22Rv1 (cell line): ENCODE measurements at regions not wholly inside any gene's neighbourhood (a gene's known extent, or its start where the extent isn't known, plus 50 kb on each side); places are given as distances from the start of the nearest gene placed in this dataset.

Experiments used
- H3K27ac ChIP-seq: fragments of 450-650 bp; 2 replicates; pipeline ENCODE4 v1.5.1; 2017
- CTCF ChIP-seq: fragments of 450-650 bp; IDR thresholded peaks from 2 replicates; pipeline ENCODE4 v1.5.1; 2017; ENCODE audit warnings: mild to moderate bottlenecking
- ZFX ChIP-seq: fragments of 450-650 bp; IDR thresholded peaks from 2 replicates; pipeline ENCODE4 v1.6.1; 2017; ENCODE audit warnings: antibody characterized with exemption, borderline replicate concordance

DNA sequence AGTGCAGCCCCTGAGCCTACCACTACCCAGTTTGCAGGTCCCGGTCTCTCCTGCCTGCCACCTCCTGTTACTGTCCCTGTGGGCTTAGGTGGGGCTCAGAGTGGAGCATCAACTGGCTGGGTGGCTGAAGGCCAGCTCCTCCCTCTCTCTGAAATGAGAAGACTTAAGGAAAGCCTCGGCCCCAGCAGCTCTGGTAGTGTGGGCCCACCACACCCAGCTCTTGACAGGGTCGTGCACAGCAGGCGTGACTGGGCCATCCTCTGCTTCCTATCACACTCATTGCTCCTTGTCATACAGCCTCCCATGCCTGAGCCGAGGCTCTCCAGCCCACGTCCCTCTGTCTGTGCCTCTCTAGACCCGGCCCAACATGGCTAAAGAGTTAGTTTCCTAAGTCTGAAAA, 142.7 kb upstream of the LINGO1 start:
- H3K27ac ChIP-seq = no peak overlapping the region
- TF ChIP-seq ZFX = no peak
- no peak for TF ChIP-seq CTCF

DNA sequence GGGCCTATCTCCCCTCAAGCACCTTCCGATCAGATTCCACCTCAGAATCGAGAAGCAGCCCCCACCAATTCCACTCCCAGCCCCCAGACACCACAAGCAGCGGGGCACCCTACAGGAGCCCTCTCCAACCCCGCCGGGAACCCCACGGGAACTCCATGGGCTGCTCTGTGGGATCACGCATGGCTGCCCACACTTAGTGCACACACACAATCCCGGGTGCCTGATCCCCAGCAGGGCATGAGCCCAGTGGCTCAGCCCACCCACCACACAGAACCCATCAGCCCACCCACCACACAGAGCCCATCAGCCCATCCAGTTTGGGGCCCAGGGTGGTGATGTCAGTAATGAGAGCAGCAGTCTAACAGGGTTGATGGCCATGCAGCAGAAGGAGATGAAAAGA, 141.6 kb upstream of the LINGO1 start:
- TF ChIP-seq ZFX (no peak), CTCF (no peak)
- no peak overlapping the region for H3K27ac ChIP-seq

GRCh38 chr15:77773903-77774302, 141.2 kb upstream of the LINGO1 start:
- no peak overlapping the region for H3K27ac ChIP-seq

GRCh38 chr15:77772641-77773402, 140.1 kb upstream of the LINGO1 start:
- no peak overlapping the region for H3K27ac ChIP-seq
- TF ChIP-seq CTCF (no peak), ZFX (no peak)

More at GRCh38 chr15:77773903-77774302, 141.2 kb upstream of the LINGO1 start:
- TF ChIP-seq ZFX (no peak), CTCF (no peak)

DNA sequence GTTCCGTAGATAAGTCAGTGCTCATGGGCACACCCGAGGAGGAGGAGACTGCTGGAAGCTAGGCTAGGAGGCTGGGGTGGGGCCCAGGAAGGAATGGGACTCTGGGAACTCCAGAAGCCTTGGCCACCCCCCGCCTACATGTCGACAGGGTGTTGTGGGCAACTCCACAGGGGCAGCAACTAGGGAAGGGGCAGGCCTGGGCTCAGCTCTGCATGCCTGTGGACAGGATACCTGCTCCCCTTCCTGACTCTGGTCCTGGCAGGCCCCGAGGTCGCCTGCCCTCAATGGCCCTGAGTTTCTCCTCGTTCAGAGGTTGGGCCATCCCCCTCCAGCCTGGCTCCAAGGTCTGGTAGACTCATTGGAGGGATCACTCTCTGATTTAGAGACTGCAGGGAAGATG, 138.9 kb upstream of the LINGO1 start:
- TF ChIP-seq ZFX = no peak
- TF ChIP-seq CTCF = no peak
- H3K27ac ChIP-seq = no peak overlapping the region

DNA sequence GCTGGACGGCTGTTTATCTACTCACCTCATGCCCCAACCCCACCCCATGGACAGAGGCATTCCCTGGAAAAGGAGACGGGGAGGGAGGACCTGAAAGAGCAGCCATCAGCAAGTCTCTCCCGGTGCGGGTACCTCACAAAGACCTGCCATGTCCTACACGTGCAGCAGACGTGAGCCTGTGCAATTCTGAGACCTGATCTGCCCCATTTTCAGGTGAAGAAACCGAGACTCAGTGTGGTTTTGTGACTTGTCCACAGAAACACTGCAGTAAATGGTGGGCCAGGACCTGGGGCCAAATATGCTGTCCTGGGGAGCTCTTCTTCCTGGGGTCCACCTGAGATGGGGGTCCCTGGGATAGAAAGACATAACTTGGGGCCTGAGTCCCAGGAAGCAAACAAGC, 137.0 kb upstream of the LINGO1 start:
- TF ChIP-seq CTCF (no peak), ZFX (no peak)
- H3K27ac ChIP-seq = no peak overlapping the region

DNA sequence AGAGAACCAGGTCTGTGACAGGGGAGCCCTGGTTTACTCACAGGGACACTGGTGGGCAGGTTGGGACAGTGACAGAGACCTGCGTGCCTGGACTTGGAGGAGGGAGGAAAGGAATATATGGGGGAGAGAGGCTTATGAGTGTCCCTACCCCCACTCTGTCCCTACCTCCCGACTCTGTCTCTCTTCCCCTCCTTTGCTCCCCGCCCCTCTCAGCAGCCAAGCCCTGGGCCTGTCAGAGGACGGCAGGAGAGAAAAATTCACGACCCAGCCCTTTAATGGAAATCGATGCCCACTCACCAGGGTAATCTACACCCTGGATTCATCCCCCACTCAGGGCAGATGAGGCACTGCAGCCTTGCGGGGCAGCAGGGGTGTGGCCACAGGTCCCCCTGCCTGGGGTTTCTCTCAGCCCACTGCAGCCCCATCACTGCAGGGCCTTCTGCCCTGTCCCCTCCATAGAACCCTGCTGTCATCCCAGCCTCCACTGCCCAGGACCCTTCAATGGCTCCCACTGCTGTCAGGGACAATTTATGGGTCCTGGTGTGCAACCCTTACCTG, 135.9 kb upstream of the LINGO1 start:
- H3K27ac ChIP-seq = no peak overlapping the region
- TF ChIP-seq CTCF = no peak
- TF ChIP-seq ZFX = no peak
